Dermis blood vessel endothelial cell (primary cell): ENCODE measurements at regions not wholly inside any gene's neighbourhood (a gene's known extent, or its start where the extent isn't known, plus 50 kb on each side); places are given as distances from the start of the nearest gene placed in this dataset.

Experiments used
- DNase-seq: peaks from one replicate; pipeline ENCODE4 v3.0.0; 2010

GRCh38 chr16:64151990-64152767 lies 969.7 kb downstream of the CDH11 start:
- DNase-seq, result no peak

GRCh38 chr16:64150193-64150592 lies 971.7 kb downstream of the CDH11 start:
- no peak for DNase-seq

GRCh38 chr16:64149756-64150155 lies 972.1 kb downstream of the CDH11 start:
- DNase-seq, result no peak

GRCh38 chr16:64148356-64148755 lies 973.5 kb downstream of the CDH11 start:
- DNase-seq, result no peak

GRCh38 chr16:64147941-64148340 lies 973.9 kb downstream of the CDH11 start:
- no peak for DNase-seq

- DNase-seq, result no peak
These were observed 977.2 kb downstream of the CDH11 start for GRCh38 chr16:64144617-64145016.

GRCh38 chr16:64138621-64139020 lies 983.2 kb downstream of the CDH11 start:
- DNase-seq, result no peak

GRCh38 chr16:64138006-64138405 lies 983.9 kb downstream of the CDH11 start:
- no peak for DNase-seq

- DNase-seq, result no peak
These were observed 985.1 kb downstream of the CDH11 start for GRCh38 chr16:64136743-64137142.

GRCh38 chr16:64136314-64136713 lies 985.5 kb downstream of the CDH11 start:
- DNase-seq, result no peak

- DNase-seq, result no peak
These were observed 988.5 kb downstream of the CDH11 start for GRCh38 chr16:64133366-64133765.

- no peak for DNase-seq
These were observed 989.0 kb downstream of the CDH11 start for GRCh38 chr16:64132759-64133361.

GRCh38 chr16:64132190-64132589 lies 989.7 kb downstream of the CDH11 start:
- no peak for DNase-seq

GRCh38 chr16:64131423-64131822 lies 990.4 kb downstream of the CDH11 start:
- no peak for DNase-seq

GRCh38 chr16:64130140-64130539 lies 991.7 kb downstream of the CDH11 start:
- no peak for DNase-seq

GRCh38 chr16:64122177-64122576 lies 999.7 kb downstream of the CDH11 start:
- DNase-seq, result no peak

- no peak for DNase-seq
These were observed 1000.4 kb downstream of the CDH11 start for GRCh38 chr16:64121473-64121872.

GRCh38 chr16:64116151-64116550 lies 1005.7 kb downstream of the CDH11 start:
- DNase-seq, result no peak

GRCh38 chr16:64109241-64109640 lies 1012.6 kb downstream of the CDH11 start:
- no peak for DNase-seq

- DNase-seq, result no peak
These were observed 1019.2 kb downstream of the CDH11 start for GRCh38 chr16:64102654-64103053.

GRCh38 chr16:64098451-64098850 lies 1023.4 kb downstream of the CDH11 start:
- DNase-seq, result no peak

GRCh38 chr16:64096689-64097088 lies 1025.2 kb downstream of the CDH11 start:
- DNase-seq, result no peak

- no peak for DNase-seq
These were observed 1026.8 kb downstream of the CDH11 start for GRCh38 chr16:64094992-64095634.
